Hepatocyte (in vitro differentiated cells): ENCODE measurements at regions not wholly inside any gene's neighbourhood (a gene's known extent, or its start where the extent isn't known, plus 50 kb on each side); places are given as distances from the start of the nearest gene placed in this dataset.

Source experiments
- DNase-seq: peaks from one replicate; pipeline ENCODE4 v3.0.0-alpha.2; 2016; ENCODE audit warnings: low spot score
- H2AFZ ChIP-seq: fragments of 200-600 bp; sonication (generic); 2 replicates; pipeline ENCODE4 v1.6.0; 2016; ENCODE audit warnings: antibody characterized with exemption, mild to moderate bottlenecking
- H3K27ac ChIP-seq: fragments of 200-600 bp; sonication (generic); 2 replicates; pipeline ENCODE4 v1.5.1; 2016; ENCODE audit warnings: mild to moderate bottlenecking
- H3K27me3 ChIP-seq: fragments of 200-600 bp; sonication (generic); 2 replicates; pipeline ENCODE4 v1.6.1; 2016
- H3K36me3 ChIP-seq: fragments of 200-600 bp; sonication (generic); replicated peaks from 2 replicates; pipeline ENCODE4 v1.5.1; 2016; ENCODE audit warnings: low read depth; ENCODE audit not compliant: insufficient read depth
- H3K4me1 ChIP-seq: fragments of 200-600 bp; sonication (generic); 2 replicates; pipeline ENCODE4 v1.5.1; 2016; ENCODE audit warnings: mild to moderate bottlenecking, moderate library complexity; ENCODE audit not compliant: insufficient read depth
- H3K4me2 ChIP-seq: fragments of 200-600 bp; sonication (generic); 2 replicates; pipeline ENCODE4 v1.6.0; 2016
- H3K4me3 ChIP-seq: fragments of 200-600 bp; sonication (generic); 2 replicates; pipeline ENCODE4 v1.5.1; 2016; ENCODE audit warnings: mild to moderate bottlenecking
- H3K79me2 ChIP-seq: fragments of 200-600 bp; sonication (generic); 2 replicates; pipeline ENCODE4 v1.6.0; 2017; ENCODE audit warnings: mild to moderate bottlenecking
- H3K9me2 ChIP-seq: fragments of 200-600 bp; sonication (generic); replicated peaks from 2 replicates; pipeline ENCODE4 v1.6.0; 2017; ENCODE audit warnings: mild to moderate bottlenecking; ENCODE audit not compliant: insufficient read depth
- H3K9me3 ChIP-seq: fragments of 200-600 bp; sonication (generic); 2 replicates; pipeline ENCODE4 v1.5.1; 2016; ENCODE audit warnings: low read depth, mild to moderate bottlenecking
- H4K20me1 ChIP-seq: fragments of 200-600 bp; sonication (generic); 2 replicates; pipeline ENCODE4 v1.6.0; 2016; ENCODE audit warnings: mild to moderate bottlenecking; ENCODE audit not compliant: insufficient read depth, poor library complexity, severe bottlenecking
- CTCF ChIP-seq: fragments of 200-600 bp; sonication (generic); IDR thresholded peaks from 2 replicates; pipeline ENCODE4 v1.5.1; 2016; ENCODE audit warnings: antibody characterized with exemption, mild to moderate bottlenecking; ENCODE audit not compliant: poor library complexity
- EZH2 ChIP-seq: fragments of 200-600 bp; sonication (generic); IDR thresholded peaks from 2 replicates; pipeline ENCODE4 v1.6.1; 2016; ENCODE audit warnings: antibody characterized with exemption, mild to moderate bottlenecking, borderline replicate concordance
- EZH2phosphoT487 ChIP-seq: fragments of 200-600 bp; sonication (generic); IDR thresholded peaks from one replicate; pipeline ENCODE4 v1.6.1; 2018; ENCODE audit warnings: antibody characterized with exemption, mild to moderate bottlenecking, low read depth, moderate library complexity; ENCODE audit not compliant: unreplicated experiment, severe bottlenecking
- WGBS: methylation state at CpG from one replicate; pipeline ENCODE4 v1.1.6; 2016; ENCODE audit warnings: low lambda C conversion rate; ENCODE audit errors: missing lambda C conversion rate; 5-methylcytosine and 5-hydroxymethylcytosine counted together

DNA sequence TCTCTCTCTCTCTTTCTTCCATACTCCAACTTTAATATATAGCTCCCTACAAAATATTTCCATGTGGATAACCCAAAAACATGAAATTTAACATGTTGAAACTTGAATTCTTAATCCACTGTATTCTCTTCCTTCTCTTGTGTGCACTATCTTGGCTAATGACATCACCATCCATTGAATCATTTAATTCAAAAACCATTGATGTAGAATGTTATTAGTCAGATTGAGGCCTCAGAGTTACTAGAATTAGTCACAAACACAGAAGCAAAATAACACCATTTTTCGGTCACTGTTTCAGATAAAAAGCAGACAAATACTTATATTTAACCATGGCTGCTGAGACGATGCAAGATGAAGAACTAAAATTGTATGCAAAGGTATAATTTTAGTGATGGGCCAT, 256.9 kb upstream of the LRRC3B start:
- H3K27me3 ChIP-seq, result no peaks in the 10 kb centered on the region
- no peaks in the 10 kb centered on the region for H3K9me2 ChIP-seq
- TF ChIP-seq EZH2phosphoT487 (no peak), EZH2 (no peak), CTCF (no peak)
- WGBS, result 92% methylated on average over 2 of the region's 2 CpGs
- H3K4me2 ChIP-seq, result no peak overlapping the region
- no peak overlapping the region for H2AFZ ChIP-seq
- no peak for DNase-seq
- no peaks in the 10 kb centered on the region for H3K9me3 ChIP-seq
- H3K4me1 ChIP-seq, result no peaks in the 10 kb centered on the region
- no peaks in the 10 kb centered on the region for H3K36me3 ChIP-seq
- no peak overlapping the region for H3K4me3 ChIP-seq
- H4K20me1 ChIP-seq, result no peaks in the 10 kb centered on the region
- no peak overlapping the region for H3K27ac ChIP-seq
- H3K79me2 ChIP-seq, result no peaks in the 10 kb centered on the region

- Histone ChIP-seq H2AFZ (no peak overlapping the region), H3K36me3 (no peaks in the 10 kb centered on the region), H3K9me2 (no peaks in the 10 kb centered on the region), H3K27me3 (no peaks in the 10 kb centered on the region), H3K79me2 (no peaks in the 10 kb centered on the region), H3K4me2 (no peak overlapping the region), H3K4me1 (no peaks in the 10 kb centered on the region), H4K20me1 (no peaks in the 10 kb centered on the region), H3K4me3 (no peak overlapping the region), H3K9me3 (no peaks in the 10 kb centered on the region), H3K27ac (no peak overlapping the region)
- TF ChIP-seq EZH2 (no peak), CTCF (no peak), EZH2phosphoT487 (no peak)
- DNase-seq, result no peak
Measured at GRCh38 chr3:26368312-26368711, 254.3 kb upstream of the LRRC3B start.

GRCh38 chr3:26369133-26369532, 253.4 kb upstream of the LRRC3B start:
- Histone ChIP-seq H4K20me1 (no peaks in the 10 kb centered on the region), H3K9me3 (no peaks in the 10 kb centered on the region), H3K27me3 (no peaks in the 10 kb centered on the region), H3K36me3 (no peaks in the 10 kb centered on the region), H3K79me2 (no peaks in the 10 kb centered on the region), H3K27ac (no peak overlapping the region), H2AFZ (no peak overlapping the region), H3K4me2 (no peak overlapping the region), H3K4me1 (no peaks in the 10 kb centered on the region), H3K9me2 (no peaks in the 10 kb centered on the region), H3K4me3 (no peak overlapping the region)
- TF ChIP-seq EZH2 (no peak), CTCF (no peak), EZH2phosphoT487 (no peak)
- no peak for DNase-seq
- WGBS, result 94% methylated on average over 7 of the region's 7 CpGs

- H3K4me2 ChIP-seq, result no peak overlapping the region
- no peaks in the 10 kb centered on the region for H3K79me2 ChIP-seq
- TF ChIP-seq EZH2phosphoT487 (no peak), EZH2 (no peak), CTCF (no peak)
- no peaks in the 10 kb centered on the region for H3K4me1 ChIP-seq
- no peak for DNase-seq
- H3K27me3 ChIP-seq, result no peaks in the 10 kb centered on the region
- no peaks in the 10 kb centered on the region for H4K20me1 ChIP-seq
- H3K9me2 ChIP-seq, result no peaks in the 10 kb centered on the region
- WGBS, result 72% methylated on average over 3 of the region's 3 CpGs
- no peak overlapping the region for H3K4me3 ChIP-seq
- no peaks in the 10 kb centered on the region for H3K36me3 ChIP-seq
- no peak overlapping the region for H3K27ac ChIP-seq
- H2AFZ ChIP-seq, result no peak overlapping the region
- no peaks in the 10 kb centered on the region for H3K9me3 ChIP-seq
Measured at GRCh38 chr3:26375843-26376530, 246.6 kb upstream of the LRRC3B start.
